Endothelial cell of umbilical vein (primary cell): ENCODE measurements at regions not wholly inside any gene's neighbourhood (a gene's known extent, or its start where the extent isn't known, plus 50 kb on each side); places are given as distances from the start of the nearest gene placed in this dataset.

Source experiments
- BruUV-seq: library from RNA; stranded (reverse); fragments of 400-500 nt; replicated peaks from 2 replicates; lab custom pipeline; 2021; lab: Mats Ljungman, UMichigan
- CTCF ChIA-PET: fragments of 300-600, 350-600 bp; sonication (Branson Sonifier 250); formaldehyde crosslinking; loops from one replicate; lab custom pipeline; 2021; ENCODE audit warnings: antibody characterized with exemption, inconsistent platforms; lab: Charles Lee
- POLR2A ChIA-PET: fragments of 300-600, 350-600 bp; sonication (Branson Sonifier 250); formaldehyde crosslinking; loops from one replicate; lab custom pipeline; 2021; ENCODE audit warnings: antibody characterized with exemption, inconsistent platforms; lab: Charles Lee
- DNase-seq: peaks from one replicate; pipeline ENCODE4 v3.0.0-alpha.2; 2011; ENCODE audit warnings: low read depth, low spot score
- FAIRE-seq: peaks from 2 replicates; lab custom pipeline; 2011; peaks lifted over from hg19 to GRCh38; lab: Jason Lieb, UNC
- H2AFZ ChIP-seq: 2 replicates; pipeline ENCODE4 v1.6.0; 2012; ENCODE audit warnings: low read depth, low read length, control low read depth, inconsistent platforms
- H3K27ac ChIP-seq: 2 replicates; pipeline ENCODE4 v1.5.1; 2011; ENCODE audit warnings: low read depth, mild to moderate bottlenecking, control low read depth, low read length, moderate library complexity; ENCODE audit not compliant: insufficient read depth
- H3K27me3 ChIP-seq, 2 experiments: 2 replicates each; pipeline versions ENCODE4 v1.6.0 to v1.6.1; 2011; ENCODE audit warnings: low read length in 2 of 2, mixed read lengths in 1 of 2; ENCODE audit not compliant: control insufficient read depth in 2 of 2, insufficient read depth in 2 of 2
- H3K36me3 ChIP-seq, 2 experiments: 2 replicates in 1 of 2; 3 replicates in 1 of 2; pipeline ENCODE4 v1.5.1; 2011; ENCODE audit warnings: low read length in 2 of 2, mild to moderate bottlenecking in 1 of 2, moderate library complexity in 1 of 2; ENCODE audit not compliant: control insufficient read depth in 2 of 2, insufficient read depth in 2 of 2; ENCODE audit errors: extremely low read depth in 1 of 2
- H3K4me1 ChIP-seq: 3 replicates; pipeline ENCODE4 v1.5.1; 2011; ENCODE audit warnings: mild to moderate bottlenecking, low read length; ENCODE audit not compliant: control insufficient read depth, insufficient read depth; ENCODE audit errors: extremely low read depth
- H3K4me2 ChIP-seq: 2 replicates; pipeline ENCODE4 v1.6.1; 2011; ENCODE audit warnings: low read length, control low read depth, mixed read lengths; ENCODE audit not compliant: insufficient read depth
- H3K4me3 ChIP-seq, 3 experiments: fragments of 200-600 bp in 1 of 3; sonication (generic), shearing (Covaris generic) in 1 of 3; replicated peaks in 1 of 3; 2 replicates each; pipeline ENCODE4 v1.5.1; 2011 to 2016; ENCODE audit warnings: control low read depth in 3 of 3, low read length in 3 of 3, mild to moderate bottlenecking in 2 of 3, inconsistent platforms in 1 of 3, low read depth in 1 of 3, moderate library complexity in 1 of 3; ENCODE audit not compliant: insufficient read depth in 1 of 3
- H3K79me2 ChIP-seq: 2 replicates; pipeline ENCODE4 v1.6.0; 2012; ENCODE audit warnings: low read length, inconsistent platforms; ENCODE audit not compliant: control insufficient read depth, insufficient read depth
- H3K9ac ChIP-seq: replicated peaks from 2 replicates; pipeline ENCODE3; 2011; ENCODE audit warnings: low read length, control low read depth; ENCODE audit not compliant: insufficient read depth; ENCODE audit errors: extremely low read depth
- H3K9me1 ChIP-seq: replicated peaks from 3 replicates; pipeline ENCODE4 v1.6.0; 2011; ENCODE audit warnings: mild to moderate bottlenecking, low read length; ENCODE audit not compliant: control insufficient read depth, insufficient read depth; ENCODE audit errors: extremely low read depth
- H3K9me3 ChIP-seq: replicated peaks from 2 replicates; pipeline ENCODE4 v1.5.1; 2012; ENCODE audit warnings: low read length, inconsistent platforms; ENCODE audit not compliant: control insufficient read depth, insufficient read depth
- H4K20me1 ChIP-seq: replicated peaks from 2 replicates; pipeline ENCODE3; 2011; ENCODE audit warnings: mild to moderate bottlenecking, low read length; ENCODE audit not compliant: control insufficient read depth, insufficient read depth; ENCODE audit errors: extremely low read depth
- CTCF ChIP-seq, 2 donors: IDR thresholded peaks; 1 replicate in 1 of 2; 2 replicates in 1 of 2; pipeline ENCODE4 v1.5.1; 2011; ENCODE audit warnings: low read length in 2 of 2, mild to moderate bottlenecking in 2 of 2, moderate library complexity in 2 of 2, control low read depth in 1 of 2, inconsistent platforms in 1 of 2, low read depth in 1 of 2; ENCODE audit not compliant: insufficient read depth in 1 of 2; ENCODE audit errors: extremely low read depth in 1 of 2
- EZH2 ChIP-seq: IDR thresholded peaks from 2 replicates; pipeline ENCODE4 v1.6.1; 2012; ENCODE audit warnings: borderline replicate concordance, low read depth, mild to moderate bottlenecking, moderate library complexity, low read length, inconsistent platforms; ENCODE audit not compliant: severe bottlenecking
- FOS ChIP-seq: IDR thresholded peaks from 2 replicates; pipeline ENCODE4 v1.6.1; 2011; ENCODE audit warnings: mild to moderate bottlenecking, low read length, moderate library complexity, borderline replicate concordance; ENCODE audit not compliant: insufficient read depth
- GATA2 ChIP-seq: IDR thresholded peaks from 2 replicates; pipeline ENCODE4 v1.7.0; 2011; ENCODE audit warnings: low read depth, mild to moderate bottlenecking, moderate library complexity, mixed read lengths, low read length; ENCODE audit not compliant: insufficient read length, insufficient read depth
- JUN ChIP-seq: IDR thresholded peaks from 2 replicates; pipeline ENCODE4 v1.6.1; 2011; ENCODE audit warnings: borderline replicate concordance, low read depth; ENCODE audit not compliant: insufficient read length, insufficient read depth
- MAX ChIP-seq: IDR thresholded peaks from 2 replicates; pipeline ENCODE4 v1.6.1; 2011; ENCODE audit not compliant: insufficient read depth, insufficient read length
- MYC ChIP-seq: IDR thresholded peaks from one replicate; pipeline ENCODE4 v1.6.1; 2011; ENCODE audit warnings: mild to moderate bottlenecking, low read depth, low read length
- POLR2A ChIP-seq: IDR thresholded peaks from 2 replicates; pipeline ENCODE4 v1.6.1; 2012; ENCODE audit warnings: low read depth, mild to moderate bottlenecking, control low read depth, low read length
- POLR2AphosphoS5 ChIP-seq: IDR thresholded peaks from 2 replicates; pipeline ENCODE4 v1.6.1; 2012; ENCODE audit warnings: low read depth, mild to moderate bottlenecking, control low read depth, low read length, moderate library complexity; ENCODE audit not compliant: insufficient read depth
- dilution Hi-C: fragments of 300-500 bp; cut with MboI; formaldehyde crosslinking; loops from one replicate; pipeline ENCODE4 v1.15.0; 2019; ENCODE audit warnings: low sequenced_read_pairs; ENCODE audit not compliant: extremely low pct_ligation_motif_present
- intact Hi-C: fragments of 100-400 bp; cut with micrococcal nuclease; formaldehyde crosslinking; loops from one replicate; pipeline ENCODE4 v1.10.0; 2022

- Histone ChIP-seq H3K9me1 (no peaks in the 10 kb centered on the region), H3K36me3 (no peaks in the 10 kb centered on the region), H3K4me3 (no peak overlapping the region), H3K27me3 (no peaks in the 10 kb centered on the region), H3K4me1 (no peaks in the 10 kb centered on the region), H3K9ac (no peak overlapping the region), H4K20me1 (no peaks in the 10 kb centered on the region), H3K9me3 (no peaks in the 10 kb centered on the region), H3K79me2 (no peaks in the 10 kb centered on the region), H3K27ac (no peak overlapping the region), H2AFZ (no peak overlapping the region), H3K4me2 (no peak overlapping the region)
- DNase-seq: no peak
- ChIA-PET POLR2A (no interaction called here), CTCF (no interaction called here)
- dilution Hi-C loops: no loop called here
- FAIRE-seq: no peak
- TF ChIP-seq MAX (no peak), EZH2 (no peak), GATA2 (no peak), CTCF (IDR thresholded peaks at IDR 0.05; ENCODE audit: extremely low read depth in 1 of 2, insufficient read depth in 1 of 2, low read depth in 1 of 2, low read length in 2 of 2) (no peak), POLR2AphosphoS5 (no peak), MYC (no peak), POLR2A (no peak), JUN (no peak), FOS (no peak)
- no TSS peak for BruUV-seq
- intact Hi-C loops: no loop called here
Observed at GRCh38 chr2:7279421-7279949, 362.3 kb downstream of the RNF144A start.
